HCT116 (cell line): ENCODE measurements at regions not wholly inside any gene's neighbourhood (a gene's known extent, or its start where the extent isn't known, plus 50 kb on each side); places are given as distances from the start of the nearest gene placed in this dataset.

Experiments used
- ATAC-seq: fragments of 200-7000 bp; cut with Tn5 transposase; 2 replicates; pipeline ENCODE4 v1.9.1; 2020; ENCODE audit warnings: mild to moderate bottlenecking, moderate library complexity
- BruUV-seq: library from RNA; stranded (reverse); fragments of 400-500 nt; replicated peaks from 2 replicates; lab custom pipeline; 2021; lab: Mats Ljungman, UMichigan
- CTCF ChIA-PET: fragments of 300-600 bp; sonication (Branson Sonifier 250); formaldehyde crosslinking; loops from one replicate; lab custom pipeline; 2021; ENCODE audit warnings: antibody characterized with exemption; lab: Charles Lee
- POLR2A ChIA-PET: fragments of 300-600, 350-600 bp; sonication (Branson Sonifier 250); formaldehyde crosslinking; loops from one replicate; lab custom pipeline; 2021; ENCODE audit warnings: antibody characterized with exemption; lab: Charles Lee
- RAD21 ChIA-PET, 2 experiments: fragments of 300-600 bp; sonication (Branson Sonifier 250); formaldehyde crosslinking; loops; one replicate each; lab custom pipeline; 2023; ENCODE audit warnings: low total read pairs in 2 of 2; ENCODE audit not compliant: uncharacterized antibody in 2 of 2, unreplicated experiment in 2 of 2, low non-redundant PET in 1 of 2; lab: Charles Lee
- DNase-seq: peaks from one replicate; pipeline ENCODE4 v3.0.0-alpha.2; 2010; ENCODE audit warnings: low read depth, low spot score
- H2AFZ ChIP-seq: fragments of 200-600 bp; shearing (Covaris generic), sonication (generic); 2 replicates; pipeline ENCODE4 v1.6.1; 2017; ENCODE audit warnings: low read depth, mixed run types, mixed read lengths, antibody characterized with exemption, low read length; ENCODE audit not compliant: poor library complexity, severe bottlenecking
- H3K27ac ChIP-seq: 2 replicates; pipeline ENCODE4 v1.5.1; 2012; ENCODE audit warnings: low read depth, low read length
- H3K27me3 ChIP-seq: fragments of 200-600 bp; sonication (generic); 2 replicates; pipeline ENCODE4 v1.6.1; 2016; ENCODE audit warnings: mixed run types, low read length, mixed read lengths; ENCODE audit not compliant: insufficient read depth
- H3K36me3 ChIP-seq, 2 experiments: fragments of 200-500 bp in 1 of 2; fragments of 200-600 bp in 1 of 2; sonication (Bioruptor generic) in 1 of 2; sonication (generic) in 1 of 2; 2 replicates each; pipeline versions ENCODE4 v1.5.1 to v1.6.1; 2014 to 2016; ENCODE audit warnings: low read length in 2 of 2, inconsistent platforms in 1 of 2, mixed read lengths in 1 of 2, mixed run types in 1 of 2; ENCODE audit not compliant: insufficient read depth in 2 of 2, control insufficient read depth in 1 of 2
- H3K4me1 ChIP-seq, 2 experiments: fragments of 200-600 bp in 1 of 2; sonication (generic) in 1 of 2; 2 replicates each; pipeline versions ENCODE4 v1.5.1 to v1.6.1; 2012 to 2017; ENCODE audit warnings: low read length in 2 of 2, inconsistent platforms in 1 of 2, mild to moderate bottlenecking in 1 of 2, mixed read lengths in 1 of 2, mixed run types in 1 of 2, moderate library complexity in 1 of 2; ENCODE audit not compliant: insufficient read depth in 2 of 2, control insufficient read depth in 1 of 2
- H3K4me2 ChIP-seq: fragments of 200-600 bp; sonication (generic); 2 replicates; pipeline ENCODE4 v1.6.1; 2017; ENCODE audit warnings: mixed run types, low read length, mixed read lengths
- H3K4me3 ChIP-seq, 2 experiments: fragments of 200-600 bp in 1 of 2; sonication (generic) in 1 of 2; replicated peaks in 1 of 2; 2 replicates each; pipeline ENCODE4 v1.5.1; 2011 to 2016; ENCODE audit warnings: low read length in 2 of 2, control low read depth in 1 of 2, low read depth in 1 of 2, mild to moderate bottlenecking in 1 of 2, mixed read lengths in 1 of 2, mixed run types in 1 of 2
- H3K79me2 ChIP-seq: fragments of 200-600 bp; sonication (generic); 2 replicates; pipeline ENCODE4 v1.6.1; 2017; ENCODE audit warnings: mild to moderate bottlenecking, mixed run types, low read length, moderate library complexity, mixed read lengths; ENCODE audit not compliant: insufficient read depth
- H3K9ac ChIP-seq: fragments of 200-600 bp; sonication (generic); 2 replicates; pipeline ENCODE4 v1.6.1; 2016; ENCODE audit warnings: low read length, mixed read lengths
- H3K9me2 ChIP-seq: fragments of 200-600 bp; sonication (generic), shearing (Covaris generic); 2 replicates; pipeline ENCODE4 v1.6.1; 2017; ENCODE audit warnings: mixed run types, mild to moderate bottlenecking, moderate library complexity; ENCODE audit not compliant: insufficient read depth
- H3K9me3 ChIP-seq, 2 experiments: fragments of 200-500 bp in 1 of 2; fragments of 200-600 bp in 1 of 2; sonication (Bioruptor generic) in 1 of 2; sonication (generic) in 1 of 2; 2 replicates each; pipeline ENCODE4 v1.6.1; 2014 to 2017; ENCODE audit warnings: low read length in 2 of 2, mixed read lengths in 2 of 2, inconsistent platforms in 1 of 2, low read depth in 1 of 2, mild to moderate bottlenecking in 1 of 2, mixed run types in 1 of 2, moderate library complexity in 1 of 2; ENCODE audit not compliant: control insufficient read depth in 1 of 2, insufficient read depth in 1 of 2
- H4K20me1 ChIP-seq: fragments of 200-600 bp; sonication (generic), shearing (Covaris generic); 2 replicates; pipeline ENCODE4 v1.6.1; 2017; ENCODE audit warnings: mixed run types, mild to moderate bottlenecking, moderate library complexity; ENCODE audit not compliant: insufficient read depth
- CBX3 ChIP-seq: IDR thresholded peaks from 2 replicates; pipeline ENCODE4 v1.6.1; 2012; ENCODE audit warnings: low read depth
- CTCF ChIP-seq, 3 experiments: fragments of 200-600 bp in 1 of 3; sonication (generic) in 1 of 3; IDR thresholded peaks in 2 of 3; conservative IDR thresholded peaks in 1 of 3; 2 replicates each; pipeline ENCODE4 v1.5.1; 2012 to 2017; ENCODE audit warnings: low read depth in 2 of 3, low read length in 2 of 3, antibody characterized with exemption in 1 of 3, borderline replicate concordance in 1 of 3, control low read depth in 1 of 3, mild to moderate bottlenecking in 1 of 3, mixed read lengths in 1 of 3, mixed run types in 1 of 3, moderate library complexity in 1 of 3; ENCODE audit not compliant: insufficient read depth in 1 of 3
- EZH2 ChIP-seq: fragments of 200-600 bp; sonication (generic); IDR thresholded peaks from 2 replicates; pipeline ENCODE4 v1.6.1; 2017; ENCODE audit warnings: antibody characterized with exemption, mixed run types
- EZH2phosphoT487 ChIP-seq: fragments of 200-600 bp; IDR thresholded peaks from 2 replicates; pipeline ENCODE4 v1.6.1; 2018; ENCODE audit warnings: antibody characterized with exemption, borderline replicate concordance
- FOSL1 ChIP-seq: IDR thresholded peaks from 2 replicates; pipeline ENCODE4 v1.6.1; 2012; ENCODE audit warnings: low read depth
- JUND ChIP-seq: IDR thresholded peaks from 2 replicates; pipeline ENCODE4 v1.6.1; 2012
- MAX ChIP-seq: IDR thresholded peaks from 2 replicates; pipeline ENCODE4 v1.6.1; 2012
- POLR2A ChIP-seq: IDR thresholded peaks from 2 replicates; pipeline ENCODE4 v1.7.0; 2011; ENCODE audit warnings: borderline replicate concordance; ENCODE audit not compliant: insufficient read depth, insufficient read length; ENCODE audit errors: extremely low read depth
- RAD21 ChIP-seq: IDR thresholded peaks from 2 replicates; pipeline ENCODE4 v1.6.1; 2012; ENCODE audit warnings: low read depth, mild to moderate bottlenecking
- SIN3A ChIP-seq: IDR thresholded peaks from 2 replicates; pipeline ENCODE4 v1.6.1; 2012; ENCODE audit warnings: low read depth
- SP1 ChIP-seq: IDR thresholded peaks from 2 replicates; pipeline ENCODE4 v1.6.1; 2012; ENCODE audit warnings: low read depth
- SRF ChIP-seq: IDR thresholded peaks from 2 replicates; pipeline ENCODE4 v1.6.1; 2012; ENCODE audit warnings: low read depth
- TCF7L2 ChIP-seq: IDR thresholded peaks from 2 replicates; pipeline ENCODE4 v1.7.0; 2011; ENCODE audit warnings: borderline replicate concordance, inconsistent platforms; ENCODE audit not compliant: insufficient read depth, insufficient read length; ENCODE audit errors: extremely low read depth
- YY1 ChIP-seq: IDR thresholded peaks from 2 replicates; pipeline ENCODE4 v1.6.1; 2011; ENCODE audit warnings: low read length, low read depth, moderate library complexity, mild to moderate bottlenecking; ENCODE audit not compliant: insufficient replicate concordance; ENCODE audit errors: extremely low read depth
- ZBTB33 ChIP-seq: IDR thresholded peaks from 2 replicates; pipeline ENCODE4 v1.6.1; 2011; ENCODE audit warnings: mild to moderate bottlenecking, low read length, moderate library complexity; ENCODE audit not compliant: insufficient replicate concordance; ENCODE audit errors: extremely low read depth
- ZFX ChIP-seq: fragments of 450-650 bp; IDR thresholded peaks from 2 replicates; pipeline ENCODE4 v1.6.1; 2017
- ZNF274 ChIP-seq: fragments of 200-500 bp; sonication (Bioruptor generic); IDR thresholded peaks from 2 replicates; pipeline ENCODE4 v1.6.1; 2014; ENCODE audit warnings: mild to moderate bottlenecking, low read depth, low read length, inconsistent platforms
- intact Hi-C: fragments of 100-400 bp; cut with micrococcal nuclease; formaldehyde crosslinking; loops from 2 replicates; pipeline ENCODE4 v1.10.0; 2022

GRCh38 chr7:113452245-113452644 is 333.9 kb upstream of the SMIM30 start:
- TF ChIP-seq MAX (no peak), EZH2 (no peak), FOSL1 (no peak), JUND (no peak), POLR2A (no peak), RAD21 (no peak), ZBTB33 (no peak), CBX3 (no peak), SRF (no peak), CTCF (IDR thresholded peaks at IDR 0.05 in 2 of 3, conservative IDR thresholded peaks at IDR 0.05 in 1 of 3; ENCODE audit: borderline replicate concordance in 1 of 3, insufficient read depth in 1 of 3, low read depth in 2 of 3, low read length in 2 of 3) (no peak), ZFX (no peak), EZH2phosphoT487 (no peak), SIN3A (no peak), ZNF274 (no peak), SP1 (no peak), TCF7L2 (no peak), YY1 (no peak)
- TF ChIP-seq, all 23 proteins: peak for 0

More at GRCh38 chr7:113452245-113452644, 333.9 kb upstream of the SMIM30 start:
- POLR2A ChIA-PET = no interaction called here
- no peak for DNase-seq
- CTCF ChIA-PET = no interaction called here
- Histone ChIP-seq H3K4me3 (no peak overlapping the region), H3K79me2 (no peaks in the 10 kb centered on the region), H3K9me2 (no peaks in the 10 kb centered on the region), H3K4me1 (no peaks in the 10 kb centered on the region), H3K27ac (no peak overlapping the region), H3K9ac (no peak overlapping the region), H3K4me2 (no peak overlapping the region), H3K36me3 (no peaks in the 10 kb centered on the region), H2AFZ (no peak overlapping the region), H3K9me3 (no peaks in the 10 kb centered on the region), H3K27me3 (no peaks in the 10 kb centered on the region), H4K20me1 (no peaks in the 10 kb centered on the region)
- RAD21 ChIA-PET = no interaction called here
- intact Hi-C loops = no loop called here
- ATAC-seq = no peak
- no TSS peak for BruUV-seq
